Astrocyte (in vitro differentiated cells and primary cell): ENCODE measurements at regions not wholly inside any gene's neighbourhood (a gene's known extent, or its start where the extent isn't known, plus 50 kb on each side); places are given as distances from the start of the nearest gene placed in this dataset.
"Not testable (repeated sequence)": the region's sequence is repeated elsewhere in the genome, so short reads cannot be mapped to it uniquely, and the experiment has no call there.

Experiments
- DNase-seq: peaks from one replicate; pipeline ENCODE4 v3.0.0-alpha.2; 2010; ENCODE audit warnings: low read depth
- FAIRE-seq: peaks from 2 replicates; lab custom pipeline; 2011; peaks lifted over from hg19 to GRCh38; lab: Jason Lieb, UNC
- H2AFZ ChIP-seq: 2 replicates; pipeline ENCODE4 v1.6.0; 2012; ENCODE audit warnings: low read depth, low read length, inconsistent platforms
- H3K27ac ChIP-seq: 2 replicates; pipeline ENCODE4 v1.5.1; 2011; ENCODE audit warnings: low read depth, low read length, inconsistent platforms
- H3K27me3 ChIP-seq: 2 replicates; pipeline ENCODE4 v1.6.0; 2011; ENCODE audit warnings: low read length, inconsistent platforms; ENCODE audit not compliant: insufficient read depth
- H3K36me3 ChIP-seq: 2 replicates; pipeline ENCODE4 v1.5.1; 2011; ENCODE audit warnings: low read length, inconsistent platforms; ENCODE audit not compliant: insufficient read depth
- H3K4me1 ChIP-seq: 2 replicates; pipeline ENCODE4 v1.5.1; 2011; ENCODE audit warnings: low read length, inconsistent platforms; ENCODE audit not compliant: insufficient read depth
- H3K4me2 ChIP-seq: 2 replicates; pipeline ENCODE4 v1.6.0; 2012; ENCODE audit warnings: low read length, inconsistent platforms
- H3K4me3 ChIP-seq: 2 replicates; pipeline ENCODE4 v1.5.1; 2011; ENCODE audit warnings: low read depth, mild to moderate bottlenecking, low read length, inconsistent platforms; ENCODE audit not compliant: insufficient read depth
- H3K79me2 ChIP-seq: 2 replicates; pipeline ENCODE4 v1.6.0; 2012; ENCODE audit warnings: mild to moderate bottlenecking, low read length, inconsistent platforms; ENCODE audit not compliant: insufficient read depth
- H3K9ac ChIP-seq: 2 replicates; pipeline ENCODE4 v1.6.0; 2012; ENCODE audit warnings: mild to moderate bottlenecking, low read length, inconsistent platforms
- H3K9me3 ChIP-seq: 2 replicates; pipeline ENCODE4 v1.5.1; 2012; ENCODE audit warnings: low read depth, mild to moderate bottlenecking, low read length, inconsistent platforms; ENCODE audit not compliant: insufficient read depth
- H4K20me1 ChIP-seq: 2 replicates; pipeline ENCODE4 v1.6.0; 2012; ENCODE audit warnings: low read length, inconsistent platforms; ENCODE audit not compliant: insufficient read depth
- H3K27ac Mint-ChIP-seq: one replicate; pipeline ENCODE4 v1.8.0; 2021; ENCODE audit warnings: mild to moderate bottlenecking, mixed read lengths; ENCODE audit not compliant: unreplicated experiment
- H3K27me3 Mint-ChIP-seq: one replicate; pipeline ENCODE4 v1.8.0; 2021; ENCODE audit warnings: low read depth, mixed read lengths; ENCODE audit not compliant: unreplicated experiment
- H3K36me3 Mint-ChIP-seq: one replicate; pipeline ENCODE4 v1.8.0; 2021; ENCODE audit warnings: low read depth, mixed read lengths; ENCODE audit not compliant: unreplicated experiment
- H3K4me1 Mint-ChIP-seq: one replicate; pipeline ENCODE4 v1.8.0; 2021; ENCODE audit warnings: low read depth, mixed read lengths; ENCODE audit not compliant: unreplicated experiment
- H3K4me3 Mint-ChIP-seq: one replicate; pipeline ENCODE4 v1.8.0; 2021; ENCODE audit warnings: mild to moderate bottlenecking, moderate library complexity, mixed read lengths; ENCODE audit not compliant: unreplicated experiment
- H3K9me3 Mint-ChIP-seq: one replicate; pipeline ENCODE4 v1.8.0; 2021; ENCODE audit warnings: mild to moderate bottlenecking, mixed read lengths; ENCODE audit not compliant: unreplicated experiment
- EZH2 ChIP-seq: IDR thresholded peaks from 2 replicates; pipeline ENCODE4 v1.6.1; 2012; ENCODE audit warnings: mild to moderate bottlenecking, low read length, inconsistent platforms; ENCODE audit not compliant: insufficient read depth
- TF ChIP-seq, protein P1 (sequence below): IDR thresholded peaks from 2 replicates; pipeline ENCODE4 v1.5.1; 2011; ENCODE audit warnings: low read depth, mild to moderate bottlenecking, inconsistent platforms, low read length, moderate library complexity; ENCODE audit not compliant: insufficient read depth

- H2AFZ ChIP-seq = no peak overlapping the region
- Mint-ChIP-seq H3K27ac (no peak overlapping the region), H3K4me3 (no peak overlapping the region), H3K36me3 (no peaks in the 10 kb centered on the region), H3K9me3 (no peaks in the 10 kb centered on the region), H3K27me3 (peaks cover 5% of the 10 kb centered on the region), H3K4me1 (no peaks in the 10 kb centered on the region)
- H4K20me1 ChIP-seq = no peaks in the 10 kb centered on the region
- FAIRE-seq = no peak
- no peaks in the 10 kb centered on the region for H3K27me3 ChIP-seq
- no peaks in the 10 kb centered on the region for H3K79me2 ChIP-seq
- no peaks in the 10 kb centered on the region for H3K9me3 ChIP-seq
- no peak for TF ChIP-seq EZH2
- TF ChIP-seq, protein P1, sequence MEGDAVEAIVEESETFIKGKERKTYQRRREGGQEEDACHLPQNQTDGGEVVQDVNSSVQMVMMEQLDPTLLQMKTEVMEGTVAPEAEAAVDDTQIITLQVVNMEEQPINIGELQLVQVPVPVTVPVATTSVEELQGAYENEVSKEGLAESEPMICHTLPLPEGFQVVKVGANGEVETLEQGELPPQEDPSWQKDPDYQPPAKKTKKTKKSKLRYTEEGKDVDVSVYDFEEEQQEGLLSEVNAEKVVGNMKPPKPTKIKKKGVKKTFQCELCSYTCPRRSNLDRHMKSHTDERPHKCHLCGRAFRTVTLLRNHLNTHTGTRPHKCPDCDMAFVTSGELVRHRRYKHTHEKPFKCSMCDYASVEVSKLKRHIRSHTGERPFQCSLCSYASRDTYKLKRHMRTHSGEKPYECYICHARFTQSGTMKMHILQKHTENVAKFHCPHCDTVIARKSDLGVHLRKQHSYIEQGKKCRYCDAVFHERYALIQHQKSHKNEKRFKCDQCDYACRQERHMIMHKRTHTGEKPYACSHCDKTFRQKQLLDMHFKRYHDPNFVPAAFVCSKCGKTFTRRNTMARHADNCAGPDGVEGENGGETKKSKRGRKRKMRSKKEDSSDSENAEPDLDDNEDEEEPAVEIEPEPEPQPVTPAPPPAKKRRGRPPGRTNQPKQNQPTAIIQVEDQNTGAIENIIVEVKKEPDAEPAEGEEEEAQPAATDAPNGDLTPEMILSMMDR = no peak
- no peaks in the 10 kb centered on the region for H3K4me1 ChIP-seq
- H3K27ac ChIP-seq = no peak overlapping the region
- no peak overlapping the region for H3K9ac ChIP-seq
- no peak overlapping the region for H3K4me2 ChIP-seq
- H3K4me3 ChIP-seq = no peak overlapping the region
- no peaks in the 10 kb centered on the region for H3K36me3 ChIP-seq
- no peak for DNase-seq
These were observed 216.2 kb upstream of the PRKCQ start for GRCh38 chr10:6796231-6796630.

DNA sequence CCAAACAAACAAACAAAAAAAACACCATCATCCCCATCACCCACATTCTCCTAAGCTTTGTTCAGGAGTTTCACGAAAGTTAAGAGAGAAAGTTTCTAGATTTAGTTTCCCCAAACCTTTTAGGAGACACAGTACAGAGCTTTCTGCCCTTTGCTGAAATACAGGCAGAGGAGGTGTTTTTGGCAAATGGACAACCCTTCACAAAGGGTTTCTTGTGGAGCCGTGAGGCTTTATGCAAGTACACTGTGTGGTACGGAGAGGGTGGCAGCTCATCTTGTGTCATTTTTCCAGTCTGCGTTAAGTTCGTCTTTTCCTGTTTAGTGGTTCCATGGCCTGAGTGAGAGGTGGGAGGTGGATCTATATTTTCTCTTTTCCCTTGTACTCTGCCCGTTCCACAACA lies 215.5 kb upstream of the PRKCQ start:
- FAIRE-seq = no peak
- Histone ChIP-seq H3K36me3 (no peaks in the 10 kb centered on the region), H3K4me1 (no peaks in the 10 kb centered on the region), H3K4me3 (no peak overlapping the region), H3K27me3 (no peaks in the 10 kb centered on the region), H3K4me2 (no peak overlapping the region), H3K27ac (no peak overlapping the region), H3K9ac (no peak overlapping the region), H4K20me1 (no peaks in the 10 kb centered on the region), H2AFZ (no peak overlapping the region), H3K9me3 (no peaks in the 10 kb centered on the region), H3K79me2 (no peaks in the 10 kb centered on the region)
- Mint-ChIP-seq H3K4me3 (no peak overlapping the region), H3K4me1 (no peaks in the 10 kb centered on the region), H3K27me3 (peaks cover 5% of the 10 kb centered on the region), H3K36me3 (no peaks in the 10 kb centered on the region), H3K27ac (no peak overlapping the region), H3K9me3 (no peaks in the 10 kb centered on the region)
- TF ChIP-seq EZH2 = no peak
- TF ChIP-seq, protein P1 = no peak
- no peak for DNase-seq

DNA sequence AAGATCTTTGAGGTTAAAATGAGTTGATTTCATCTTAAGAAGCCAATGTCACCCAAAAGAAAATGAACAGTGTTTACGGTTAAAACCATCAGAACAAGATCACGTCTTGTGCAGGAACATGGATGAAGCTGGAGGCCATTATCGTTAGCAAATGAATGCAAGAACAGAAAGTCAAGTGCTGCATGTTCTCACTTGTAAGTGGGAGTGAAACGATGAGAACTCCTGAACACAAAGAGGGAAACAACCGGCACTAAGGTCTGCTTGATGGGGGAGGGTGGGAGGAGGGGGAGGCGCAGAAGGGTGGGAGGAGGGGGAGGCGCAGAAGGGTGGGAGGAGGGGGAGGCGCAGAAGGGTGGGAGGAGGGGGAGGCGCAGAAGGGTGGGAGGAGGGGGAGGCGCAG lies 214.8 kb upstream of the PRKCQ start:
- H3K9me3 ChIP-seq, H3K4me1 Mint-ChIP-seq, H3K4me3 Mint-ChIP-seq, H3K27me3 Mint-ChIP-seq, H3K9me3 Mint-ChIP-seq, H3K9ac ChIP-seq, H4K20me1 ChIP-seq, H3K4me2 ChIP-seq, H2AFZ ChIP-seq, H3K36me3 ChIP-seq, FAIRE-seq, H3K4me1 ChIP-seq, H3K79me2 ChIP-seq, H3K27ac ChIP-seq, H3K27me3 ChIP-seq, DNase-seq, H3K4me3 ChIP-seq, H3K27ac Mint-ChIP-seq, H3K36me3 Mint-ChIP-seq: not testable (repeated sequence)
